AG09319 (cell line): ENCODE measurements at regions not wholly inside any gene's neighbourhood (a gene's known extent, or its start where the extent isn't known, plus 50 kb on each side); places are given as distances from the start of the nearest gene placed in this dataset.

Experiments used
- DNase-seq: peaks from one replicate; pipeline ENCODE4 v3.0.0-alpha.2; 2010; ENCODE audit warnings: low read depth; ENCODE audit errors: extremely low read depth
- CTCF ChIP-seq: IDR thresholded peaks from 2 replicates; pipeline ENCODE4 v1.5.1; 2011; ENCODE audit warnings: low read depth, mild to moderate bottlenecking, inconsistent platforms, low read length, moderate library complexity

- DNase-seq = no peak
- no peak for TF ChIP-seq CTCF
Observed at GRCh38 chr13:103349211-103349980, 283.2 kb upstream of the SLC10A2 start.

- DNase-seq = no peak
- no peak for TF ChIP-seq CTCF
Observed at GRCh38 chr13:103335241-103335640, 269.0 kb upstream of the SLC10A2 start.

DNA sequence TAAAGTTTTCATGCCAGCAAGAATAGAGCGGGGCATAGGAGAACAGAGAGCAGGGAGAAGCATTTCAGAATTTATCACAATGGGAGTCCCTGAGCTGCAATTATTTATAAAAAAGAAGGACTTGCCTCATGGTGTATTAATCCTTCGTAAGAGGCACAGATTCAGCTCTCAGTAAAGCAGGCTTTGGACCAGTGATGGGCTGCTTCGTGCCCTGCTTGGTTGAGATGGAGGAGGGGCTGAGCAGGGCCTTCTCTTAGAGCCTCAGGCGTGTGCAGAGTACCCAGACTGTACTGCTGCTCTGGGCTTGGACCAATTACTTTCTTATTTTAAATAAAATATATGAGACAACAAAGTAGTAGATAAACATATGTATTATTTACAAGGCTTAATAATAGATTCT, 265.7 kb upstream of the SLC10A2 start:
- DNase-seq = no peak
- no peak for TF ChIP-seq CTCF

DNA sequence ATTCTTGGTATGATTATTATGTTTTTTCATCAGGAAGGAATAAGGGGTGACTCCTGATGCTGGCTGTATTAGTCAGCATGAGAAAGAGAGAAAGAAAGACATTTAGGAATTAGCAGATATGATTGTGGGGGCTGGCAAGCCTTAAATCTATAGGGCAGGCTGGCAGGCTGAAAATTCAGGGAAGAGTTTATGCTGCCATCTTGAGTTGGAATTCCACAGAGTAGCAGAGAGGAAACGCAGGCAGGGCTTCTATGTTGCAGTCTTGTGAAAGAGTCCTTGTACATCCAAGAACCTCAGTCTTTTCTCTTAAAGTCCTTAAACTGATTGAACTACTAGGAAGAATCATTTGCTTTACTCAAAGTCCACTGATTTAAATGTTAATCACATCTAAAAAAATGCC, 262.7 kb upstream of the SLC10A2 start:
- DNase-seq = no peak
- no peak for TF ChIP-seq CTCF

GRCh38 chr13:103326326-103326725, 260.1 kb upstream of the SLC10A2 start:
- no peak for TF ChIP-seq CTCF

DNA sequence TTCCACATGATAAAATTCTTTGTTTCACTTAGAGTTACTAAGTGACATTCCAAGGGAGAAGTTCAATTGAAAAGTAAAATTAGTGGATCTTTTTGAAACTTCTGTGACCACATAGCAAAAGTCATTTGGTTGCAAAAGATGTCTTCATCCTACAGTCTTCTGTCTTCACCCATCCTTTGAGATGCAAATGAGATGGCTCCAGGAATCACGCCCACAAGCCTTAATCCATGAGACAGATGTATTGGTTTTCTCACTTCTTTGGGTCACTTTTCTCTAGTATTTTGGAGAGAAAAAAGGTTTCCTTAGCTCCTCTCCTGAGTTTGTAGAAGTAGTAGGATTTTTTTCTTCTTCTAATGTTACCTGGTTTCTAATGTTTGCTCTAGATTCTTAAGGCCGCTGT, 259.5 kb upstream of the SLC10A2 start:
- no peak for TF ChIP-seq CTCF
- no peak for DNase-seq

More at GRCh38 chr13:103326326-103326725, 260.1 kb upstream of the SLC10A2 start:
- no peak for DNase-seq

- no peak for TF ChIP-seq CTCF
- no peak for DNase-seq
Observed at GRCh38 chr13:103324641-103325040, 258.4 kb upstream of the SLC10A2 start.
